Activated CD8-positive, alpha-beta memory T cell treated with anti-CD3 and anti-CD28 coated beads, Interleukin-2, amount 10 ng/mL, durations not matched to agents 7 days and 5 days (primary cell): ENCODE measurements at regions not wholly inside any gene's neighbourhood (a gene's known extent, or its start where the extent isn't known, plus 50 kb on each side); places are given as distances from the start of the nearest gene placed in this dataset.

ENCODE experiments used
- ATAC-seq: fragments of 150-1000 bp; cut with Tn5 transposase; one replicate; pipeline ENCODE4 v1.10.0; 2021; ENCODE audit warnings: moderate library complexity
- CTCF ChIA-PET: fragments of 350-600 bp; sonication (Branson Sonifier 250); formaldehyde crosslinking; loops from one replicate; lab custom pipeline; 2021; ENCODE audit warnings: antibody characterized with exemption; lab: Charles Lee
- DNase-seq: peaks from one replicate; pipeline ENCODE4 v3.0.0-alpha.2; 2020
- H3K27ac Mint-ChIP-seq: one replicate; pipeline ENCODE4 v1.8.0; 2021; ENCODE audit warnings: mild to moderate bottlenecking, mixed read lengths
- H3K27me3 Mint-ChIP-seq: one replicate; pipeline ENCODE4 v1.8.0; 2021; ENCODE audit warnings: mixed read lengths
- H3K36me3 Mint-ChIP-seq: one replicate; pipeline ENCODE4 v1.8.0; 2021; ENCODE audit warnings: mild to moderate bottlenecking, mixed read lengths
- H3K4me1 Mint-ChIP-seq: one replicate; pipeline ENCODE4 v1.8.0; 2021; ENCODE audit warnings: mixed read lengths
- H3K4me3 Mint-ChIP-seq: one replicate; pipeline ENCODE4 v1.8.0; 2021; ENCODE audit warnings: mild to moderate bottlenecking, moderate library complexity, mixed read lengths
- H3K9me3 Mint-ChIP-seq: one replicate; pipeline ENCODE4 v1.8.0; 2022; ENCODE audit warnings: low read depth, mixed read lengths

GRCh38 chr7:46663025-46663424, 742.0 kb upstream of the IGFBP3 start:
- ATAC-seq (no peak), DNase-seq (no peak)
- Mint-ChIP-seq H3K27ac (no peak overlapping the region), H3K36me3 (no peaks in the 10 kb centered on the region), H3K4me3 (no peak overlapping the region), H3K9me3 (peaks cover 9% of the 10 kb centered on the region), H3K27me3 (no peaks in the 10 kb centered on the region), H3K4me1 (no peaks in the 10 kb centered on the region)
- CTCF ChIA-PET: no interaction called here

GRCh38 chr7:46661431-46661830, 740.4 kb upstream of the IGFBP3 start:
- CTCF ChIA-PET: no interaction called here
- ATAC-seq (no peak), DNase-seq (no peak)
- H3K36me3 Mint-ChIP-seq: no peaks in the 10 kb centered on the region
- H3K4me1 Mint-ChIP-seq: no peaks in the 10 kb centered on the region
- no peak overlapping the region for H3K27ac Mint-ChIP-seq
- H3K4me3 Mint-ChIP-seq: no peak overlapping the region
- H3K9me3 Mint-ChIP-seq: peaks cover 7% of the 10 kb centered on the region
- no peaks in the 10 kb centered on the region for H3K27me3 Mint-ChIP-seq

GRCh38 chr7:46660402-46660980, 739.4 kb upstream of the IGFBP3 start:
- no peak for ATAC-seq
- H3K4me1 Mint-ChIP-seq: no peaks in the 10 kb centered on the region
- no peaks in the 10 kb centered on the region for H3K27me3 Mint-ChIP-seq
- no peak overlapping the region for H3K27ac Mint-ChIP-seq
- no peak overlapping the region for H3K4me3 Mint-ChIP-seq
- CTCF ChIA-PET: no interaction called here
- peaks cover 7% of the 10 kb centered on the region for H3K9me3 Mint-ChIP-seq
- H3K36me3 Mint-ChIP-seq: no peaks in the 10 kb centered on the region
- no peak for DNase-seq

- DNase-seq: no peak
- H3K4me1 Mint-ChIP-seq: no peaks in the 10 kb centered on the region
- CTCF ChIA-PET: no interaction called here
- no peak for ATAC-seq
- no peak overlapping the region for H3K4me3 Mint-ChIP-seq
- H3K36me3 Mint-ChIP-seq: no peaks in the 10 kb centered on the region
- no peak overlapping the region for H3K27ac Mint-ChIP-seq
- H3K27me3 Mint-ChIP-seq: no peaks in the 10 kb centered on the region
- peaks cover 9% of the 10 kb centered on the region for H3K9me3 Mint-ChIP-seq
Measured at GRCh38 chr7:46658281-46658680, 737.2 kb upstream of the IGFBP3 start.

GRCh38 chr7:46654546-46655443, 733.7 kb upstream of the IGFBP3 start:
- CTCF ChIA-PET: no interaction called here

GRCh38 chr7:46653848-46654247, 732.8 kb upstream of the IGFBP3 start:
- Mint-ChIP-seq H3K27ac (no peak overlapping the region), H3K9me3 (peaks cover 12% of the 10 kb centered on the region), H3K27me3 (no peaks in the 10 kb centered on the region), H3K4me1 (no peaks in the 10 kb centered on the region), H3K36me3 (no peaks in the 10 kb centered on the region), H3K4me3 (no peak overlapping the region)
- CTCF ChIA-PET: no interaction called here
- DNase-seq (no peak), ATAC-seq (no peak)

More at GRCh38 chr7:46654546-46655443, 733.7 kb upstream of the IGFBP3 start:
- no peaks in the 10 kb centered on the region for H3K4me1 Mint-ChIP-seq
- no peaks in the 10 kb centered on the region for H3K27me3 Mint-ChIP-seq
- no peak overlapping the region for H3K4me3 Mint-ChIP-seq
- no peaks in the 10 kb centered on the region for H3K36me3 Mint-ChIP-seq
- no peak for ATAC-seq
- H3K27ac Mint-ChIP-seq: no peak overlapping the region
- DNase-seq: no peak
- H3K9me3 Mint-ChIP-seq: peaks cover 11% of the 10 kb centered on the region

GRCh38 chr7:46652317-46652716, 731.2 kb upstream of the IGFBP3 start:
- Mint-ChIP-seq H3K4me3 (no peak overlapping the region), H3K27me3 (no peaks in the 10 kb centered on the region), H3K36me3 (no peaks in the 10 kb centered on the region), H3K9me3 (peaks cover 12% of the 10 kb centered on the region), H3K27ac (no peak overlapping the region), H3K4me1 (no peaks in the 10 kb centered on the region)
- DNase-seq (no peak), ATAC-seq (no peak)
- CTCF ChIA-PET: no interaction called here

GRCh38 chr7:46651561-46652088, 730.6 kb upstream of the IGFBP3 start:
- CTCF ChIA-PET: no interaction called here
- H3K27ac Mint-ChIP-seq: no peak overlapping the region
- no peaks in the 10 kb centered on the region for H3K27me3 Mint-ChIP-seq

GRCh38 chr7:46651070-46651469, 730.0 kb upstream of the IGFBP3 start:
- ATAC-seq (no peak), DNase-seq (no peak)
- no peaks in the 10 kb centered on the region for H3K36me3 Mint-ChIP-seq
- CTCF ChIA-PET: no interaction called here
- no peak overlapping the region for H3K4me3 Mint-ChIP-seq
- H3K9me3 Mint-ChIP-seq: peaks cover 12% of the 10 kb centered on the region
- no peaks in the 10 kb centered on the region for H3K4me1 Mint-ChIP-seq
- H3K27me3 Mint-ChIP-seq: no peaks in the 10 kb centered on the region
- no peak overlapping the region for H3K27ac Mint-ChIP-seq

More at GRCh38 chr7:46651561-46652088, 730.6 kb upstream of the IGFBP3 start:
- H3K9me3 Mint-ChIP-seq: peaks cover 12% of the 10 kb centered on the region
- DNase-seq (no peak), ATAC-seq (no peak)
- no peak overlapping the region for H3K4me3 Mint-ChIP-seq
- H3K4me1 Mint-ChIP-seq: no peaks in the 10 kb centered on the region
- no peaks in the 10 kb centered on the region for H3K36me3 Mint-ChIP-seq

GRCh38 chr7:46649876-46650275, 728.8 kb upstream of the IGFBP3 start:
- Mint-ChIP-seq H3K9me3 (peaks cover 10% of the 10 kb centered on the region), H3K27ac (no peak overlapping the region), H3K36me3 (no peaks in the 10 kb centered on the region), H3K27me3 (no peaks in the 10 kb centered on the region), H3K4me1 (no peaks in the 10 kb centered on the region), H3K4me3 (no peak overlapping the region)
- ATAC-seq (no peak), DNase-seq (no peak)
- CTCF ChIA-PET: no interaction called here

GRCh38 chr7:46637793-46638735, 717.0 kb upstream of the IGFBP3 start:
- no peaks in the 10 kb centered on the region for H3K36me3 Mint-ChIP-seq

GRCh38 chr7:46636022-46636421, 715.0 kb upstream of the IGFBP3 start:
- no peak overlapping the region for H3K27ac Mint-ChIP-seq
- ATAC-seq: no peak
- CTCF ChIA-PET: no interaction called here
- H3K36me3 Mint-ChIP-seq: no peaks in the 10 kb centered on the region
- no peaks in the 10 kb centered on the region for H3K4me1 Mint-ChIP-seq
- H3K4me3 Mint-ChIP-seq: no peak overlapping the region
- no peaks in the 10 kb centered on the region for H3K27me3 Mint-ChIP-seq
- DNase-seq: no peak
- H3K9me3 Mint-ChIP-seq: peaks cover 4% of the 10 kb centered on the region

More at GRCh38 chr7:46637793-46638735, 717.0 kb upstream of the IGFBP3 start:
- Mint-ChIP-seq H3K4me1 (no peaks in the 10 kb centered on the region), H3K9me3 (peaks cover 4% of the 10 kb centered on the region), H3K27ac (no peak overlapping the region), H3K4me3 (no peak overlapping the region), H3K27me3 (no peaks in the 10 kb centered on the region)
- CTCF ChIA-PET: no interaction called here
- DNase-seq: no peak
- ATAC-seq: no peak

GRCh38 chr7:46633630-46634240, 712.7 kb upstream of the IGFBP3 start:
- no peak overlapping the region for H3K4me3 Mint-ChIP-seq
- DNase-seq: no peak
- CTCF ChIA-PET: no interaction called here
- no peak overlapping the region for H3K27ac Mint-ChIP-seq
- no peak for ATAC-seq
- H3K27me3 Mint-ChIP-seq: no peaks in the 10 kb centered on the region
- H3K4me1 Mint-ChIP-seq: no peaks in the 10 kb centered on the region
- peaks cover 2% of the 10 kb centered on the region for H3K9me3 Mint-ChIP-seq
- H3K36me3 Mint-ChIP-seq: no peaks in the 10 kb centered on the region
